CD4-positive, CD25-positive, alpha-beta regulatory T cell (primary cell): ENCODE measurements at regions not wholly inside any gene's neighbourhood (a gene's known extent, or its start where the extent isn't known, plus 50 kb on each side); places are given as distances from the start of the nearest gene placed in this dataset.

Source experiments
- ATAC-seq, 2 donors: fragments of 150-1000 bp; cut with Tn5 transposase; one replicate each; pipeline ENCODE4 v1.10.0; 2021; ENCODE audit warnings: low read depth in 2 of 2, moderate number of reproducible peaks in 2 of 2, moderate library complexity in 1 of 2
- DNase-seq, 3 donors: peaks; one replicate each; pipeline versions ENCODE4 v3.0.0 to v3.0.0-alpha.2; 2012 to 2022; ENCODE audit warnings: mixed read lengths in 1 of 3
- H3K27ac ChIP-seq: one replicate; pipeline ENCODE4 v1.7.0; 2013; ENCODE audit warnings: mild to moderate bottlenecking, low read length; ENCODE audit not compliant: insufficient read depth, poor library complexity, severe bottlenecking
- H3K27me3 ChIP-seq: one replicate; pipeline ENCODE4 v1.7.0; 2013; ENCODE audit warnings: low read length; ENCODE audit not compliant: control insufficient read depth, insufficient read depth
- H3K36me3 ChIP-seq: one replicate; pipeline ENCODE4 v1.7.0; 2013; ENCODE audit warnings: mild to moderate bottlenecking, low read length, moderate library complexity; ENCODE audit not compliant: control insufficient read depth, insufficient read depth
- H3K4me1 ChIP-seq: 2 replicates; pipeline ENCODE4 v1.7.0; 2013; ENCODE audit warnings: mild to moderate bottlenecking, low read length; ENCODE audit not compliant: insufficient read depth, control insufficient read depth, poor library complexity, severe bottlenecking
- H3K4me3 ChIP-seq: one replicate; pipeline ENCODE4 v1.7.0; 2013; ENCODE audit warnings: low read depth, mild to moderate bottlenecking, low read length, moderate library complexity
- H3K9me3 ChIP-seq, 2 experiments: 1 replicate in 1 of 2; 2 replicates in 1 of 2; pipeline ENCODE4 v1.7.0; 2013; ENCODE audit warnings: low read length in 2 of 2, mild to moderate bottlenecking in 1 of 2, moderate library complexity in 1 of 2; ENCODE audit not compliant: control insufficient read depth in 2 of 2
- H3K27ac Mint-ChIP-seq, 3 donors: one replicate each; pipeline ENCODE4 v1.8.0; 2020 to 2022; ENCODE audit warnings: mild to moderate bottlenecking in 3 of 3, mixed read lengths in 3 of 3, moderate library complexity in 2 of 3
- H3K27me3 Mint-ChIP-seq: one replicate; pipeline ENCODE4 v1.8.0; 2022; ENCODE audit warnings: mild to moderate bottlenecking, mixed read lengths
- H3K36me3 Mint-ChIP-seq: one replicate; pipeline ENCODE4 v1.8.0; 2020; ENCODE audit warnings: mixed read lengths
- H3K4me1 Mint-ChIP-seq, 4 donors: one replicate each; pipeline ENCODE4 v1.8.0; 2020 to 2022; ENCODE audit warnings: mixed read lengths in 4 of 4, mild to moderate bottlenecking in 1 of 4
- H3K4me3 Mint-ChIP-seq, 4 donors: one replicate each; pipeline ENCODE4 v1.8.0; 2020 to 2022; ENCODE audit warnings: mild to moderate bottlenecking in 4 of 4, mixed read lengths in 4 of 4, moderate library complexity in 3 of 4
- H3K9me3 Mint-ChIP-seq, 7 donors: one replicate each; pipeline ENCODE4 v1.8.0; 2020 to 2022; ENCODE audit warnings: mixed read lengths in 7 of 7, mild to moderate bottlenecking in 3 of 7, moderate library complexity in 2 of 7

- no peaks in the 10 kb centered on the region for H3K9me3 ChIP-seq
- no peaks in the 10 kb centered on the region for H3K4me1 ChIP-seq
- DNase-seq = no peak
- Mint-ChIP-seq H3K4me3 (no peak overlapping the region), H3K27ac (no peak overlapping the region), H3K36me3 (no peaks in the 10 kb centered on the region), H3K4me1 (peaks cover 0 to 5% (median 2%) of the 10 kb centered on the region in 4 donors), H3K27me3 (no peaks in the 10 kb centered on the region), H3K9me3 (peaks cover 0 to 5% (median 0%) of the 10 kb centered on the region in 7 donors)
- ATAC-seq = no peak
- no peaks in the 10 kb centered on the region for H3K36me3 ChIP-seq
- no peaks in the 10 kb centered on the region for H3K27me3 ChIP-seq
- H3K4me3 ChIP-seq = no peak overlapping the region
- H3K27ac ChIP-seq = no peak overlapping the region
Observed at GRCh38 chr3:177514611-177515499, 317.6 kb upstream of the TBL1XR1 start.

GRCh38 chr3:177515786-177516157 is 318.5 kb upstream of the TBL1XR1 start:
- H3K27me3 Mint-ChIP-seq = peaks cover 4% of the 10 kb centered on the region
- no peak overlapping the region for H3K4me3 ChIP-seq
- H3K4me1 Mint-ChIP-seq = peaks cover 0 to 5% (median 1%) of the 10 kb centered on the region in 4 donors
- H3K36me3 Mint-ChIP-seq = no peaks in the 10 kb centered on the region
- no peak overlapping the region for H3K4me3 Mint-ChIP-seq
- H3K9me3 ChIP-seq = no peaks in the 10 kb centered on the region
- ATAC-seq (no peak), DNase-seq (no peak)
- H3K9me3 Mint-ChIP-seq = peaks cover 0 to 5% (median 0%) of the 10 kb centered on the region in 7 donors
- no peak overlapping the region for H3K27ac ChIP-seq
- H3K27me3 ChIP-seq = no peaks in the 10 kb centered on the region
- H3K27ac Mint-ChIP-seq = no peak overlapping the region
- H3K36me3 ChIP-seq = no peaks in the 10 kb centered on the region
- no peaks in the 10 kb centered on the region for H3K4me1 ChIP-seq

- Mint-ChIP-seq H3K27me3 (peaks cover 4% of the 10 kb centered on the region), H3K4me3 (no peak overlapping the region), H3K9me3 (peaks cover 0 to 5% (median 0%) of the 10 kb centered on the region in 7 donors), H3K4me1 (peaks cover 0 to 5% (median 0%) of the 10 kb centered on the region in 4 donors), H3K36me3 (no peaks in the 10 kb centered on the region), H3K27ac (no peak overlapping the region)
- no peak for ATAC-seq
- no peaks in the 10 kb centered on the region for H3K36me3 ChIP-seq
- no peaks in the 10 kb centered on the region for H3K9me3 ChIP-seq
- H3K27me3 ChIP-seq = no peaks in the 10 kb centered on the region
- no peak for DNase-seq
- H3K27ac ChIP-seq = no peak overlapping the region
- no peaks in the 10 kb centered on the region for H3K4me1 ChIP-seq
- no peak overlapping the region for H3K4me3 ChIP-seq
Observed at GRCh38 chr3:177516158-177517011, 319.1 kb upstream of the TBL1XR1 start.

GRCh38 chr3:177517906-177518305 is 320.6 kb upstream of the TBL1XR1 start:
- Histone ChIP-seq H3K4me3 (no peak overlapping the region), H3K27ac (no peak overlapping the region), H3K4me1 (no peaks in the 10 kb centered on the region), H3K36me3 (no peaks in the 10 kb centered on the region), H3K27me3 (no peaks in the 10 kb centered on the region), H3K9me3 (no peaks in the 10 kb centered on the region)
- Mint-ChIP-seq H3K4me3 (no peak overlapping the region), H3K9me3 (peaks cover 0 to 2% (median 0%) of the 10 kb centered on the region in 7 donors), H3K27me3 (peaks cover 4% of the 10 kb centered on the region), H3K27ac (peak overlapping the region in 1 of 3 donors; percentile 66), H3K4me1 (peaks cover 0 to 5% (median 0%) of the 10 kb centered on the region in 4 donors), H3K36me3 (no peaks in the 10 kb centered on the region)
- ATAC-seq = no peak
- DNase-seq = no peak

GRCh38 chr3:177519588-177519987 is 322.3 kb upstream of the TBL1XR1 start:
- Mint-ChIP-seq H3K36me3 (no peaks in the 10 kb centered on the region), H3K4me1 (peaks cover 0 to 6% (median 5%) of the 10 kb centered on the region in 4 donors), H3K27me3 (peaks cover 4% of the 10 kb centered on the region), H3K9me3 (peaks cover 0 to 2% (median 0%) of the 10 kb centered on the region in 7 donors), H3K4me3 (no peak overlapping the region), H3K27ac (peak overlapping the region in 1 of 3 donors; percentile 74)
- DNase-seq (no peak), ATAC-seq (no peak)
- no peaks in the 10 kb centered on the region for H3K27me3 ChIP-seq
- no peaks in the 10 kb centered on the region for H3K9me3 ChIP-seq
- no peaks in the 10 kb centered on the region for H3K4me1 ChIP-seq
- H3K27ac ChIP-seq = no peak overlapping the region
- H3K36me3 ChIP-seq = no peaks in the 10 kb centered on the region
- H3K4me3 ChIP-seq = no peak overlapping the region

GRCh38 chr3:177521305-177521704 is 324.0 kb upstream of the TBL1XR1 start:
- no peak overlapping the region for H3K4me3 Mint-ChIP-seq
- no peaks in the 10 kb centered on the region for H3K36me3 ChIP-seq
- H3K27me3 ChIP-seq = no peaks in the 10 kb centered on the region
- no peak overlapping the region for H3K4me3 ChIP-seq
- no peaks in the 10 kb centered on the region for H3K36me3 Mint-ChIP-seq
- H3K27ac Mint-ChIP-seq = no peak overlapping the region
- H3K27ac ChIP-seq = no peak overlapping the region
- DNase-seq (no peak), ATAC-seq (no peak)
- H3K4me1 Mint-ChIP-seq = peaks cover 4 to 11% (median 8%) of the 10 kb centered on the region in 4 donors
- peaks cover 4% of the 10 kb centered on the region for H3K27me3 Mint-ChIP-seq
- H3K4me1 ChIP-seq = no peaks in the 10 kb centered on the region
- H3K9me3 Mint-ChIP-seq = peaks cover 0 to 3% (median 2%) of the 10 kb centered on the region in 7 donors
- no peaks in the 10 kb centered on the region for H3K9me3 ChIP-seq

- no peak overlapping the region for H3K4me3 Mint-ChIP-seq
- H3K4me3 ChIP-seq = no peak overlapping the region
- no peaks in the 10 kb centered on the region for H3K27me3 ChIP-seq
- no peak overlapping the region for H3K27ac Mint-ChIP-seq
- H3K36me3 Mint-ChIP-seq = no peaks in the 10 kb centered on the region
- H3K4me1 Mint-ChIP-seq = peaks cover 4 to 11% (median 8%) of the 10 kb centered on the region in 4 donors
- no peaks in the 10 kb centered on the region for H3K9me3 ChIP-seq
- H3K27me3 Mint-ChIP-seq = peaks cover 4% of the 10 kb centered on the region
- H3K9me3 Mint-ChIP-seq = peaks cover 0 to 3% (median 2%) of the 10 kb centered on the region in 7 donors
- no peak overlapping the region for H3K27ac ChIP-seq
- DNase-seq (no peak), ATAC-seq (no peak)
- H3K4me1 ChIP-seq = no peaks in the 10 kb centered on the region
- H3K36me3 ChIP-seq = no peaks in the 10 kb centered on the region
Observed at GRCh38 chr3:177522051-177522450, 324.8 kb upstream of the TBL1XR1 start.
